ENCODE measurements at regions not wholly inside any gene's neighbourhood (a gene's known extent, or its start where the extent isn't known, plus 50 kb on each side); places are given as distances from the start of the nearest gene placed in this dataset.

GRCh38 chr1:110785055-110785454 lies 87.9 kb upstream of the CD53 start:
- no CpG with 5 or more reads among the region's 3 CpGs for WGBS (ENCODE audit: extremely low coverage, insufficient read length, low lambda C conversion rate)
- no peak for DNase-seq

More at GRCh38 chr1:110785055-110785454, 87.9 kb upstream of the CD53 start:
- Histone ChIP-seq H3K9ac (ENCODE audit: extremely low read depth, insufficient read length, low read length) (no peak overlapping the region), H2BK12ac (ENCODE audit: insufficient read length, low read depth, low read length) (no peak overlapping the region), H3K79me2 (ENCODE audit: insufficient read depth, low read length) (no peaks in the 10 kb centered on the region), H2BK20ac (ENCODE audit: low read depth, low read length, poor library complexity, severe bottlenecking) (no peak overlapping the region), H2AK5ac (ENCODE audit: insufficient read length, low read length) (no peak overlapping the region), H4K91ac (ENCODE audit: insufficient read length, low read depth, low read length) (no peak overlapping the region), H3K18ac (ENCODE audit: insufficient read length, low read depth, low read length) (no peak overlapping the region), H4K5ac (ENCODE audit: insufficient read length, low read depth, low read length) (no peak overlapping the region), H2BK5ac (ENCODE audit: insufficient read length, low read length) (no peak overlapping the region), H4K8ac (replicated peaks; ENCODE audit: insufficient read length, low read depth, low read length) (no peak overlapping the region), H2BK120ac (ENCODE audit: low read depth, low read length, poor library complexity, severe bottlenecking) (no peak overlapping the region), H3K56ac (ENCODE audit: insufficient read length, low read depth, low read length) (no peak overlapping the region), H3K23ac (ENCODE audit: insufficient read length, low read depth, low read length) (no peak overlapping the region), H3K23me2 (ENCODE audit: insufficient read length, low read depth, low read length, poor library complexity, severe bottlenecking) (peaks cover 3% of the 10 kb centered on the region), H3K4me2 (ENCODE audit: insufficient read depth, insufficient read length, low read length) (no peak overlapping the region), H3K27ac (ENCODE audit: insufficient read length, low read depth, low read length) (no peak overlapping the region), H2AFZ (ENCODE audit: low read length) (no peak overlapping the region), H3K14ac (ENCODE audit: insufficient read depth, low read length) (no peak overlapping the region), H3K4ac (ENCODE audit: low read depth, low read length) (no peak overlapping the region), H4K20me1 (ENCODE audit: control insufficient read depth, insufficient read depth, insufficient read length) (no peaks in the 10 kb centered on the region), H3K27me3 (ENCODE audit: insufficient read depth, low read length) (no peaks in the 10 kb centered on the region), H3K9me3 (ENCODE audit: control insufficient read depth, low read depth, low read length) (no peaks in the 10 kb centered on the region), H3K79me1 (ENCODE audit: insufficient read depth, low read depth, low read length, poor library complexity, severe bottlenecking) (no peaks in the 10 kb centered on the region), H3T11ph (ENCODE audit: low read length) (no peak overlapping the region), H2BK15ac (ENCODE audit: low read depth, low read length) (no peak overlapping the region), H3K4me1 (ENCODE audit: insufficient read depth, low read length) (no peaks in the 10 kb centered on the region)
- no peak for TF ChIP-seq CTCF (conservative IDR thresholded peaks at IDR 0.05)
- Mint-ChIP-seq H3K27ac (no peak overlapping the region), H3K4me1 (peaks cover 5 to 6% of the 10 kb centered on the region in 2 experiments), H3K9me3 (peaks cover 13 to 15% of the 10 kb centered on the region in 2 experiments; a peak in 4 of 5 replicates), H3K36me3 (ENCODE audit: insufficient read depth in 1 of 3, low read depth in 3 of 3) (no peaks in the 10 kb centered on the region), H3K4me3 (no peak overlapping the region), H3K27me3 (ENCODE audit: low read depth) (peaks cover 43% of the 10 kb centered on the region)
